Parathyroid adenoma (tissue), 2 donors: ENCODE measurements at regions not wholly inside any gene's neighbourhood (a gene's known extent, or its start where the extent isn't known, plus 50 kb on each side); places are given as distances from the start of the nearest gene placed in this dataset.

Experiments
- H2AFZ ChIP-seq: fragments of 300-600 bp; sonication (generic); one replicate; pipeline ENCODE4 v1.7.0; 2017; ENCODE audit warnings: antibody characterized with exemption, mild to moderate bottlenecking
- H3K27ac ChIP-seq: fragments of 300-600 bp; sonication (generic); one replicate; pipeline ENCODE4 v1.7.0; 2017
- H3K27me3 ChIP-seq: fragments of 300-600 bp; sonication (generic); one replicate; pipeline ENCODE4 v1.7.0; 2017; ENCODE audit warnings: low read length; ENCODE audit not compliant: control insufficient read depth, insufficient read depth
- H3K36me3 ChIP-seq: fragments of 300-600 bp; sonication (generic); one replicate; pipeline ENCODE4 v1.7.0; 2017; ENCODE audit warnings: low read length; ENCODE audit not compliant: control insufficient read depth, insufficient read depth
- H3K4me1 ChIP-seq: fragments of 300-600 bp; sonication (generic); one replicate; pipeline ENCODE4 v1.7.0; 2017; ENCODE audit warnings: control low read depth
- H3K4me2 ChIP-seq: fragments of 300-600 bp; sonication (generic); one replicate; pipeline ENCODE4 v1.7.0; 2017; ENCODE audit warnings: low read length
- H3K4me3 ChIP-seq: fragments of 300-600 bp; sonication (generic); one replicate; pipeline ENCODE4 v1.7.0; 2017; ENCODE audit warnings: low read depth, low read length
- H3K79me2 ChIP-seq: fragments of 300-600 bp; sonication (generic); one replicate; pipeline ENCODE4 v1.7.0; 2017; ENCODE audit warnings: control low read depth
- H3K9ac ChIP-seq: fragments of 300-600 bp; sonication (generic); one replicate; pipeline ENCODE4 v1.7.0; 2017; ENCODE audit warnings: mild to moderate bottlenecking
- H3K9me3 ChIP-seq: fragments of 300-600 bp; sonication (generic); one replicate; pipeline ENCODE4 v1.7.0; 2017; ENCODE audit warnings: low read length; ENCODE audit not compliant: control insufficient read depth
- CTCF ChIP-seq: fragments of 300-600 bp; sonication (generic); IDR thresholded peaks from one replicate; pipeline ENCODE4 v1.7.0; 2017; ENCODE audit warnings: antibody characterized with exemption, mild to moderate bottlenecking
- donor health status: primary hyperparathyroidism.

DNA sequence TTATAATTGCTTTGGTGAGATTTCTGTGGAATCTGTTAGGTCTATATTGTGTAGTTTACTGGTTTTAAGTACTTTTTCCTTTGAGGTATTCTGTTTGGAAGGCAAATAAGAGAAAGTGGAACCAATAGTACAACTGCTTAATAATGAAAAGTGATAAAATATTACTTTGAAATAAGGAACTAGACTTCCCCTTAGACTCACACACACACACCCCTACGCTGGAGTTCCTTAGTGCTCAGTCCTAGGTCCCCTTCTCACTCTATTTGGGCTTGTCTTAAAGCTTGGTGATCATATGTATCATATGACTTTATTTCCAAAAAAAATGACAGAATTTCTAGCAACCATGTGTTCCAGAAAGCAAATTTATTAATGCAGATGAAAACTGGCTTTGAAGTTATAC lies 494.0 kb upstream of the TGFBR2 start:
- Histone ChIP-seq H3K27me3 (no peaks in the 10 kb centered on the region), H3K4me1 (no peaks in the 10 kb centered on the region), H3K27ac (no peak overlapping the region), H3K4me3 (no peak overlapping the region), H3K4me2 (no peak overlapping the region), H3K9me3 (no peaks in the 10 kb centered on the region), H3K9ac (no peak overlapping the region), H3K36me3 (no peaks in the 10 kb centered on the region), H2AFZ (no peak overlapping the region), H3K79me2 (no peaks in the 10 kb centered on the region)
- TF ChIP-seq CTCF: no peak

- no peak overlapping the region for H2AFZ ChIP-seq
- H3K36me3 ChIP-seq: no peaks in the 10 kb centered on the region
- H3K79me2 ChIP-seq: no peaks in the 10 kb centered on the region
- H3K4me1 ChIP-seq: no peaks in the 10 kb centered on the region
- H3K27me3 ChIP-seq: no peaks in the 10 kb centered on the region
- no peak overlapping the region for H3K4me2 ChIP-seq
- H3K4me3 ChIP-seq: no peak overlapping the region
- H3K27ac ChIP-seq: no peak overlapping the region
- no peaks in the 10 kb centered on the region for H3K9me3 ChIP-seq
- TF ChIP-seq CTCF: peak; percentile 38
- no peak overlapping the region for H3K9ac ChIP-seq
Measured at GRCh38 chr3:30112902-30113484, 493.4 kb upstream of the TGFBR2 start.

DNA sequence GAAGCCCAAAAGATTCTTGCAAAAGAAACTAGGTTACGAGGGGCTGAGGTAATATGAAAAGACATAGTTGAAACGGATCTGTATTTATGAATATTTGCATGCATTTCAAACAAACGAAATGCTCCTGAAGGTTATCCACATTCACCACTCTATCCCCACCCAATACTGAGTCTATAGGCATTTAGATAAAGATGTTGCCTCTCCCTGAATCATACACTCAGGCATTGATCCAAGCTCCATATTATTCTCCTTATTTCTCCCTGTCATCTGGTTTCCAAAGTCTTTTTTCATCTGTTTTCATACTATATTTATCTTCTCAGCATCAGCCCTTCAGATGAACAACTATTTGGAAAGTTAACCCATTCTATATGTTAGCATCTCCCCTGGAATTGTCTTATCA lies 492.5 kb upstream of the TGFBR2 start:
- Histone ChIP-seq H3K4me2 (no peak overlapping the region), H3K27me3 (no peaks in the 10 kb centered on the region), H3K9me3 (no peaks in the 10 kb centered on the region), H3K9ac (no peak overlapping the region), H3K27ac (no peak overlapping the region), H3K4me3 (no peak overlapping the region), H3K79me2 (no peaks in the 10 kb centered on the region), H2AFZ (no peak overlapping the region), H3K36me3 (no peaks in the 10 kb centered on the region), H3K4me1 (no peaks in the 10 kb centered on the region)
- no peak for TF ChIP-seq CTCF

- H3K4me1 ChIP-seq: no peaks in the 10 kb centered on the region
- H3K4me2 ChIP-seq: no peak overlapping the region
- no peaks in the 10 kb centered on the region for H3K9me3 ChIP-seq
- no peak overlapping the region for H2AFZ ChIP-seq
- H3K4me3 ChIP-seq: no peak overlapping the region
- H3K27ac ChIP-seq: no peak overlapping the region
- H3K36me3 ChIP-seq: no peaks in the 10 kb centered on the region
- TF ChIP-seq CTCF: no peak
- H3K79me2 ChIP-seq: no peaks in the 10 kb centered on the region
- no peak overlapping the region for H3K9ac ChIP-seq
- no peaks in the 10 kb centered on the region for H3K27me3 ChIP-seq
Measured at GRCh38 chr3:30114918-30115317, 491.5 kb upstream of the TGFBR2 start.

- no peaks in the 10 kb centered on the region for H3K27me3 ChIP-seq
- H2AFZ ChIP-seq: no peak overlapping the region
- H3K27ac ChIP-seq: no peak overlapping the region
- no peaks in the 10 kb centered on the region for H3K9me3 ChIP-seq
- H3K9ac ChIP-seq: no peak overlapping the region
- no peak for TF ChIP-seq CTCF
- no peaks in the 10 kb centered on the region for H3K4me1 ChIP-seq
- no peaks in the 10 kb centered on the region for H3K36me3 ChIP-seq
- no peak overlapping the region for H3K4me3 ChIP-seq
- H3K4me2 ChIP-seq: no peak overlapping the region
- H3K79me2 ChIP-seq: no peaks in the 10 kb centered on the region
Measured at GRCh38 chr3:30122359-30122758, 484.0 kb upstream of the TGFBR2 start.
